GM18870 (cell line): ENCODE measurements at regions not wholly inside any gene's neighbourhood (a gene's known extent, or its start where the extent isn't known, plus 50 kb on each side); places are given as distances from the start of the nearest gene placed in this dataset.

Source experiments
- ATAC-seq: cut with Tn5 transposase; IDR thresholded peaks from one replicate; pipeline ENCODE4 v1.9.1; 2021; ENCODE audit warnings: moderate library complexity; ENCODE audit not compliant: unreplicated experiment

DNA sequence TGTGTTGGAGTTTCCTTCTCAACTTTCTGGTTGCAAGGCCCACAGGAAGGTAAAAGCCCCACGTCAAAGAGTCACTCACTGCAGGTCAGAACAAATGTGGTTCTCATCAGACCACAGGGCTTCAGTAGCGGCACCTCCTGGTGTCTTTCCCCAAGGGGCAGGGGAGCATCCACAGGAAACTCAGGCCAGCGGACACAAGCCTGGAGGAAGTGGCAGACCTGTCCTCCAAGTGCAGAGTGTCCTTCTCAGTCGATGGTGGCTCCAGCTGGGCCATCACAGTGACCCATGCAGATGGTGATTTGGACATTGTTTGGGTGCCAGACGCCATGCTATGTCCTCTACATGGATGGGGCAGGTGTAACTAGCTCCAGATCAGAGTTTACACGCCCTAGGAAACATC lies 84.9 kb downstream of the ACKR3 start:
- ATAC-seq = no peak

DNA sequence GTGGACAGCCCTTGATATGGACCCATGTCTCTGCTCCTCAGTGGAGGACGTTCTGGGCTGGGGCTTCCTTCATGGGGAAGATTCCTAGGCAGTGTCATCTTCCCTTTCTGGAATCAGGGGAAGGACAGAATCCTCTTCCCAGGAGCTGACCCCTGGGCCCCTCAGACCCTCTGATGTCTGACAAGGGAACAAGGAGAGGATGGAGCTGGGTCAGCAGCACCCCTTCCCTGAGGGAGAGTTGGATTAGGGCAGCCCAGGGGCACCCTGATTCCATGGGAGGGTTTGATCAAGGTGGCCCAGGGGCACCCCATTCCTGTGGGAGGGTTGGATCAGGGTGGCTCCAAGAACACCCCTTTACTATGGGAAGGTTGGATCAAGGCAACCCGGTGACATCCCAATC lies 86.5 kb downstream of the ACKR3 start:
- no peak for ATAC-seq

DNA sequence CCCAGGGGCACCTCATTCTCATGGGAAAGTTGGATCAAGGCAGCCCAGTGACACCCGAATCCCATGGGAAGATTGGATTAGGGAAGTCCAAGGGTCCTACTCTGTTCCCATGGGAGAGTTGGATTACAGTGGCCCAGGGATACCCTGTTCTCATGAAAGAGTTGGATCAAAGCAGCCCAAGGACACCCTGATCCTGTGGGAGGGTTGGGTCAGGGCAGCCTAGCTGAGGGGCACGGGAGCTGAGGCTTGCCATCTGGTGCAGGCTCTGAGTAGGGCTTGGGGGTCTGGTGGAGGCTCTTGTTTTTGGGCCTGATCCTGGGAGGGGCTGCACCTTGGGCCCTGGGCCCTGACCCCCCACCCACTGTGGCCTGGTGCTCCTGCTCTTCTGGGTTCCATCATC lies 87.1 kb downstream of the ACKR3 start:
- no peak for ATAC-seq

DNA sequence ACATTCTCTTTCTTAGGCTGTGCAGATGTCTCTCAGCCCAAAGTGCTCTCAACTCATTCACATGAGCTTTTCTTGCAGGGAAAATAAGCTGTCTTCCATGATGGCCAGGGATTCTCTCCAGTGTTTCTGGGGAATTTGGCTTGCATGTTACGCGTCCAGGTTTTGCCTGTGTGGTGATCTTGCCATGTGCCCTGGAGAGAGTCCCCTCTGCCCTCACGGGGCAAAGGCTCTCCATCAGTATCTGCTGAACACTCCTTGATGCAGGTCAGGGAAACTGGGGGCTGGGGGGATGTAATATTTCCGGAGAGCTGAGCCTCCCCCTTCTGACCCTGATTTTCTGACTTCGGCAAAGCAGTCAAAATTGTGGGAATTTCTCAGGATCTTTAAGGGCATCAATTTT lies 87.6 kb downstream of the ACKR3 start:
- no peak for ATAC-seq

DNA sequence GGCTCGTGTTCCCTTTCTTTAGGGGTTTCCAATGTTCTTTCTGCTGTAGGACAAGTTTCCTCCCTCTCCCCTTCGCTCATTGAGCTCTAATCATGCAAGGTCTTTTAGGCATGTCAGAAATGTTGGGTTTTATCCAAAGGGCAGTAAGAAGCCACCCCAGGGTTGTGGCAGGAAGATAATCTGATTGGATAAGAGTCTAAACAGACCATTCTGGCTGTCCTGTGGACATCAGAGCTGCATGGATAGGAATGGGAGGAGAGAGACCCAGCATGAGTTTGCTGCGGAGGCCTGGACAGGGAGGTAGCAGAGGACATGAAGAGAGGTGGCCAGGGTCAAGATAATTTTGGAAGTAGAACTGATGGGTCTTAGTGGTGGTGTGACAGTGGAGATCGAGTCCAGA lies 88.2 kb downstream of the ACKR3 start:
- no peak for ATAC-seq

DNA sequence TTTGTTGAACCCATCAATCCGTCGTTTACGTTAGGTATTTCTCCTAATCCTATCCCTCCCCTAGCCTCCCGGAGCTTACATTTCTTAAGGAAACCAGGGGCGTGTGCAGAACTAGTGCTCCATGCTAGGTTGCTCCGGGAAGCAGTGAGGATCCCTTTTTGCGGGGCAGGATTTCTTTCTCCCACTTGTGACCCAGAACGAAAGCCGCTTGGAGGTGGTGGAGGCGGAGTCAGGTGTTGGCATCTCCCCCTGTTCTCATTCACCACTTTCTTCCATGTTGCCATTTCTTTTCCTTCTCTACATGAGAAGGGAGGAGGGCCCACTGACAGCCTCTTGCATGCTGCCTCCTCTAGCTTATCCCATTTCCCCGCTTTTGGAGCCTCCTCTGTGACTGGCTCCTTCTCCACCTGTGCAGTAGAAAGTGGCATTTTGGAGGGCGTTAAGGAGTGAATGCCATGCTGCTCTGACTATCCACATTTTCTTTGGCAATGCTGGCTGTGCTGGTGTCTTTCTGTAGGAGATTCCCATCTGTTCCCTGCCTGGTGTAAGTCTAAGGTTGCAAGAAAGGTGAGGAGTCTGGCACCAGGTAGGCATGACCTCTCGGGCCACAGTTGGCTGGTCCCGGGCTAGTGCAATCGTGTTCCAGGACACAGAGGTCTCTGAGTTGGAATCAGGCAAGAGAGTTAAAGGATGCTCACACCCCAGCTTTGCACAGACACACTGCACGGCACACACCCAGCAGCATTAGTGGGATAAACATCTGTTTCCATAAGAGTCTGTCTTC lies 89.5 kb downstream of the ACKR3 start:
- ATAC-seq = no peak

DNA sequence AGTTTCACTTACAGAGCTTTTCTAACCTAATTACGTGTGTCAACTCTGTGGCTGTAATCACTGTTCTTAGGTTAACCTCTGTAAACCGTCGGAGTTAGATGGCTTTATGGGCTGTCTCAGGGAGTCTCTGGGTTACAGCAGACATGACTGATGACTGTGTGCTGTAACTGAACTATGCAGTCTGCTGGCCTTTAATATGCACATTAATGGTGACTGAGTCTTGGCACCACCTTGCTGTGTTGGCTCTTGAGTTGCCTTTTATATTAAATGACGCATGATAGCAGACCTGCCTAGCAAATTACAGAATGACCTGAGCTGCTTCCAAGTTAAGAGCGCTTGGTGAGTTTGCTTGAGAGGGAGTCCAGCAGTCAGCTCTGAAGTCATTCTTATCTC lies 90.1 kb downstream of the ACKR3 start:
- ATAC-seq = no peak

DNA sequence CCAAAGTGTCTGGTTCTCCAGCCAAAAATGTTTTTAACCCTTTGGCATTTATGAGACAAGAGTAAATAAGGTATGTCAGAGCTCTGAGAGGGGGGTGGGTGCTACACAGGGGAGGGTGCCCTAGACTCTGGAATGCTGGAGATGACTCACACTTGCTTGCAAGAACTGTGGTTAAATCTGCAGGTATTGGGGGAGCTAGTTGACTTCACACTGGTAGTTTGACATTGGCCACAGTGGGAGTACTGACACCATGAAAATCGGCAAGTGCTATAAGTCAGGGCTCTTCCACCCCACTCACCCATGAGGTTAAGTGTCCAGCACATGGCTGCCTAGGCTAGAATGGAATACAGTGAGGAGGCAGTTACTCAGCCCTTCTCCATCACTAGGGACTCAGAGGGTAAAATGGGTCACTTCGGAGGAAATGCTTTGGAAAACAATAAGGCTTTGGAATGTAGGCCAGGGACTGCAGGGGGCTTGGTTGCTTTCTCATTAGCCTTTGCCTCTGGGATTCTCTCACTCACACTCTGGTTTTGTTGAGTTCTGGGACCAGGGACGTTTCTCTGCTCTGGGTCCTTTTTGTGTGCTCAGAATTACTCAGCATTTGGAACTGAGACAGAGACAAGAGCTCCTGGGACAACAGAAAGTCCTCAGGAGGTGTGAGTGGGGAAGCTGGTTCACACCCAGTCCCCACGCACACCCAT lies 91.6 kb downstream of the ACKR3 start:
- no peak for ATAC-seq

DNA sequence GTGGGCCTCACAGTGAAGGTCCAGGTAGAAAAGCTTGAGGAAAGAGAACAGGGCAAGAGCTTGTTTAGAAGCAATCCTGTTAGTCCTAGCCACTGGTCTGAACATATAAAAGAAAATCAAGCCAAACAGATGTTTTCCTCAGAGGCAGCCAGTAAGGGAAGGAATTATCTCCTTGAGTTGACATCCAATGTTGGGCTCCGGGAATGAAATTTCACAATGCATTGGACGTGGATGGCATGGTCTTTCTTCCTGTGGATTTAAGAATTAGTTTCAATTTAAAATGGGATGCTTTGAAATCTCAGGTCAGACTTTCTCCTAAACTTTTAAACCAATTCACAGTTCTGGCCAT lies 92.1 kb downstream of the ACKR3 start:
- ATAC-seq = no peak

DNA sequence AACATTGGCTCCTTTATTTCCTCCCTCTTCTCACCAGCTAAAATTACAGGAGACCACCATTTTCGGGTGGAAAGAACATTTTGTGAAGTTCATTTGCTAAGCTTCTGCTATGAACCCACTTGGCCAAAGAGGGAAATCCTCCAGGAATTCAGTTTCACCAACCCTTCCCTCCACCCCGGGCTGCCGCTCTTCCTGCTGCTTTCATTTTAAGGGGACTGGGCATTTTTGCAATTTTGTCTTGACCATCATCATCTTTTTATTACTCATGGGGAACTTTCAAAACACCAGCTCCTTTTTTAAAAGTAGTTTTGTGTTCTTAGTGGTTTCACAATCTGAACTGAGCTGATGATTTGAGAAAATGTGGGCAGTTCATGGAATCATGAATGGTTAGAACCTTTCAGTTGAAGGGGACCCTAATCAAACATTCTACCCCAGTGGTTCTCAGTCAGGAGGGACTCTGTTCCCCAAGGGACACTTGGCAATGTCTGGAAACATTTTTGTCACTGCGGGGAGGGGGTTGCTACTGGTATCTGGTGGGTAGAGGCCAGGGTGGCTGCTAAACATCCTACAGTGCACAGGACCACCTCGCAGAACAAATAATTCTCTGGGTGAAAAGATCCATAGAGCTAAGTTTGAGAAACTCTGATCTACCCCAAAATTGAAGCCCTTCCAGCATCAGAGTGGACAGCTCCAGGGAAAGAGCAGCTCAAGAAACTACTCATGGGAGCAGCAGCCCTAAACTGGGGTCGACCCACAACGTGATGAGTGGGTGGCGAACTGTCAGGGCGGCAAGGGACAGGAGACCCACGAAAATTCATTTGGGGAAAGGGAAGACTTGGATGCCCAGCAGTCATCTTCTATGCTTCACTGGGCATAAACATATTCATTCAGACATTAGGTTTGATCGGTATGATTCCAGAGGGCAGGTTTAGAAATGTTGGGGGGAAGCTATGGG lies 92.9 kb downstream of the ACKR3 start:
- no peak for ATAC-seq

DNA sequence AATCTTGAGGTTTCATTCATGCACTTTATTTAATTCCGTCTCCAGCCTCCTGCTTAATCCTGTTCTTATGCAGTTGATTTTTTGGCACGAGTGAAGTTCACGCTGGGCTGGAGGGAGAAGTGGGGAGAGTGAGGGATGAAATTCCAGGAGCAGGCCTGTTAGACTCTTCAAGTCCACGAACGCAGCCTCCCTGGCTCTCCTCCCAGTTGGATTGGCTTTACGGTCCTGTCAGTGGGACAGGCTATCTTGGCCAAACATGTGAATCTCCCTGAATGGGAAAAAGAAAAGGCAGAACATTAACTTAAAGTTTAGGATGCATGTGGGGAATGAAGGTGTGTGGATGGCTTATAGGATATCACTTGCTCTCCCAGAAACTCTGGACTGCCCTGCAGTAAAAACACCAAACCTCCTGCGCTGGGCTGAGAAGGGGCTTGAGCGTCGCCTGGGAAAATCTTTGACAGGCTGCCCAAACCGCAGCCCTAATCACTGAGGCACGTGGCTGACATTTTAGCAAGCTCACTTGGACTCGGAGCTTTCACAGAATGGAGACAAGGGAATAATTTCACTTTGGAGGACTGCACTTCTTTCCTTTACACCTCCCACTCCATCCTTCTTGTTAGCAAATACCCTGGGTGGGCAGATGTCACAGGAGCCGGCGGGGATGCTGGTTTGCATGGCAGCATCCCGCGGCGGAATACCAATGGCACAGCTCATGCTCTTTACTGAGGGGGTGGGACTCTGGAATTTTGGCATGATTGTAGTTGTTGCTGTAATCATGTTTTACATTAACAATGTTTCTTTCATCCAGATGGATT lies 93.9 kb downstream of the ACKR3 start:
- no peak for ATAC-seq

DNA sequence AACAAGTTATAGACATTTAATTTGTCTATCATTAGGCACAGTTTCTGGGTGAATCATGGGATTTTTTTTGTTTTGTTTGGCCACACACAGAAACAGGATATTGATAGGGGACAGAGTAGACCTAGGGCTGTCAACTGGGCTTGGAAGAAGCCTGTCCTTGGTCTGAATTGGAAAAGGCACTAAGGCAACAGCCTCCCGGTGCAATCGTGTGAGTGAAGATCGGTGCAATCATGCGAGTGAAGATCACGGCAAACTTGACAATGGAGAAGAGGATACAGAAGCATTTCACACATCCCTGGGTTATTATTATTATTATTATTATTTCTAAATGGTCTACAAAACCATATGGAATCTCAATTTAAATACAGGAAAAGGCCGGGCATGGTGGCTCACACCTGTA lies 94.5 kb downstream of the ACKR3 start:
- ATAC-seq = no peak

DNA sequence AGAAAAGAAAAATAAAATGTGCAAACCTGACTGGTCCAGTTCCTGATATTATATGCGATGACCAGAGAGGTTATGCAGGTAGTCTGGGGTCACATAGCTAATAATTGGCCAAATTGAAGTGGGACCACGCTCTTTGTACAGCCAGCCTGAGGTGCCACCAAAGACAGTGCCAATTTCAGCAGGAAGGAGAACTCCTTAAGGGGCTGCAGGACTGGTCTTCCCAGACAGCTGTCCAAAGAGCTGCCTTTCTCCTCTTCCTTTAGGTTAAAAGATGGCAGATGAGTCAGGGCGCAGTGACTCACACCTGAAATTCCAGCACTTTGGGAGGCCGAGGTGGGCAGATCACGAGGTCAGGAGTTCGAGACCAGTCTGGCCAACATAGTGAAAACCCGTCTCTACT lies 95.5 kb downstream of the ACKR3 start:
- no peak for ATAC-seq

DNA sequence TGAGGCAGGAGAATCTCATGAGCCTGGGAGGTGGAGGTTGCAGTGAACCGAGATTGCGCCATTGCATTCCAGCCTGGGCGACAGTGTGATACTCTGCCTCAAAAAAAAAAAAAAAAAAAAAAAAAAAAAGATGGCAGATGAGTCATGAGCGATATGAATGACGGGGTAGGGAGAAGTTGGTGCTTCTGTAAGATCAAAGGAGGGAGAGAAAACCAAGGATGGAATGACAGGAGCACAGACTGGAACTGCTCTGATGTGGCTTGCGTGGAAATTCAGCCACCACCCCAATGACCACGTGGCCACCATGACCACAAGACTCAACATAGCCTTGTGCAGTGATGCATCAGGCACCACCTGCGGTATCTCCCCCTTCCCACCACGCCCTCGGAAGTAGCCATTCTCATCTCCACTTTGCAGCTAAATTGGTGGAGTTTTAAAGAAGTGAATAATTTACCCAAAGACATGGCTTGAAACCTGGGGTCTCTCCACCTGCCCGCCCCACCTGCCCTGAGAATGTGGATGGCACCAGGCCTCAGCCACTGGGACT lies 96.0 kb downstream of the ACKR3 start:
- no peak for ATAC-seq

DNA sequence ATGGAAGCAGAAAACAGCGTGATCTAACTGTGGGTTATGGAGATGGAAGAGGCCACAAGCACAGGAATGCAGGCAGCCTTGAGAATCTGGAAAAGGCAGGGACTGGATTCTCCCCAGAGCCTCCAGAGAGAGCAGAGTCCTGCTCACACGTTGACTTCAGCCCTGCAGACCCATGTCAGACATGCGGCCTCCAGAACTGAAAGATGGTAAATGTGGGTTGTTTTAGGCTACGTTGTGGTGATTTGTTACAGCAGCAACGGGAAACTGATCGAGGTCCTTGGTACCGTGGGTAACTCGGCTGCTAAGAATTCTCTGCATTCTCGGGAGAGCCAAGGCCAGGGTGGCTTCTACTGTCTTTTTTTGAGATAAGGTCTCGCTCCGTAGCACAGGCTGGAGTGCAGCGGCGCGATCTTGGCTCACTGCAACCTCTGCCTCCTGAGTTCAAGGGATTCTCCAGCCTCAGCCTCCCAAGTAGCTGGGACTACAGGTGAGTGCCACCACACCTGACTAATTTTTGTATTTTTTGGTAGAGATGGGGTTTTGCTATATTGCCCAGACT lies 97.1 kb downstream of the ACKR3 start:
- no peak for ATAC-seq

DNA sequence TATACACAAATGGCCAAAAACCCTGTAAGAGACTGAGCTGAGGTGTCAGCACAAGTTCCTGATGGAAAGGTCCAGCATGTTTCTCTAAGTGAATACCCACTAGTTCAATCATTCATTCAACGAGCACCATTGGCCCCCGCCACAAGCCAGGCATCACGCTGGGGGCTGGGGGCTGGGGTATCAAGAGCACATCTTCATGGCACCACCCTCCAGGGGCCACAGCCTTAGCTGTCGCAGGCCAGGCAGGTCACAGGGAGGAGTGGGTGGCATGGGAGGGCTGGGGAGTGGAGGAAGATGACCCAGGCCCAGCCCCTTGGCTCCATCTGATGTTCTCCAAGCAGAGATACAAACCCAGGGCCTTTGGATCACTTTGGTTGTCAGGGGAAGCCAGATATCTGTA lies 97.9 kb downstream of the ACKR3 start:
- ATAC-seq = no peak

DNA sequence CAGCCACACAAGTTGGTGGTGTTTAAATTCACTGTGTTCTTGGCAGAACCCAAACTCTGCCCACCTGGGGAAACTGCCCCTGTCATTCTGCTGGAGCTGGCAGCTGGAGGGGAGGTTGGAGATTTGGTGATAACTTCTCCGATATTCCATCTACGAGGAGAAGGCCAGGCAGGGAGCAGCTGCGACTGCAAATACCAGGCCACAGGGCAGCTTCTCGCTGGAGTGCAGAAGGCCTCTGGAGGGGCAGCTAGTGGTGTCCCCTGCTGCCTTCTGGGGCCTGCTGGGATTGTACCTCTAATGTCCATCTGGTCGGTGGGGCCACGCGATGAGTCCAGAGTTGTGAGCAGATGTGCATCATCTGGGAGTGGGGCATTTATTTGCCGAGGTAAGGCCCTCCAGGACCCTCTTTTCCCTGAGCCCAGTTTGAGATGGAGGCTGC lies 98.9 kb downstream of the ACKR3 start:
- ATAC-seq = no peak

DNA sequence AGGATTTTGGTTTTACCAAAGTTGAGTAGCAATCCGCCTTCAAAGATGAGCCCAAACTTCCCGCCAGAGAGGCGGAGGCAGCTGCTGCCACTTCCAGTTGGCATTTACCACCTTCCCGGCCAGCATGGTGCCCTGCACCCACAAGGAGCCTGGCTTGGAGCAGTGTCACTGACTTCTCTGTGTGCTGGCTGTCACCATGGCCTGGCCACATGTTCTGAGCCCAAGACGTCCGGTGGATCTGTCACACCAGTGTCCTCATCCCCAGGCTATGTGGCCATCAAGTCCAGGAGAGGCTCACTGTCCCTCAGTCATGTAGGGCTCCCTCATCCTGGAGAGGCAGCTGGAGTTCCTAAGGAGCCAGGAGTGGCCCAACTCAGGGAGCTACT lies 100.6 kb downstream of the ACKR3 start:
- no peak for ATAC-seq

DNA sequence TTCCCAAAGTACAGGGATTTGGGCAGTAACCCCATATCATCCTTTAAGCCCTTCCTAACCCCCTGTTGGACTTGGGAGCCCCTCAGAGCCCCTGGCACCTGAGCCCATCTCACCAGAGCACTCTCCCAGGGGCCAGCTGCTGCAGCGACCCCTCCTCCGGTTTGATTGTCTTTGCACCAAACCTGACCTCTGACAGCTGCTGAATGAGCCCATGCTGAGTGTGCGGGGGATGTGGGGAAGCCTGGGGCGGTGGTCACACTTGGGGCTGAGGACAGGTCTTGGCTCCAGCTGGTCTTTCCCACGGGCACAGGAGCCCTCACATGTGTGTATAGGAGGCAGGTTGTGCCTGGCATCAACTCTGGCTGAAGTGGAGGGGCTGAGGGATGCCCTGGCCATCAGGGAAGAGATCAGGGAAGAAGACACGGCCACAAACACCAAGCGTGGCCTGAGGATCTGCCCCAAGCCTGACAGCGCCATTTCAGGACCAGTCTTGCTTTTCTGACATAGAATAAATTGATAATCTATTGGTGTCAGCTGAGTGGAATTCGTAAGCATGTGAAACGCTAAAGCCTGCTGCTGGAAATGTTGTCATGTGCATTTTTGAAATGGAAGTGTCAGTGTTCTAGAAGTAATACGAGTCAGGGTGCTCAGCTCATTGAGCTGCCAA lies 102.4 kb downstream of the ACKR3 start:
- no peak for ATAC-seq

DNA sequence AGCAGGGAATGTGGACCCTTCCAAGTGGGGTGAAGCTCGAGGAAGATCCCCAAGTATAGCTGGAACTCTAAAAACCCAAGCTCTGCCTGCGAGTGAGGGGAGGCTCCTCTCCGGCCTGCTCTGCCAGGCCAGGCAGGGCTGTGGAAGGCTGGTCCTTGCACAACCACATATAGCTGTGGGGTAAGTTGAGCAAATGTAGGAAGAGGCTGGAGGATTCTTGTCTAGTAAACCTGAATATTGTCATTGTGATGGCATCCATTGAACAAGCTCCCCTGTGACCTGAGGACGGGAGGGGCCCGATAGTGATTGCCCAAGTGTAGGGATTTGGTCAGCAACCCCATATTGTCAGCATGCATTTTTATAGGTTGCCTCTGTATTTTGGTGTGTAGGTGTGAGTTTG lies 103.0 kb downstream of the ACKR3 start:
- no peak for ATAC-seq
